Hepatocyte (in vitro differentiated cells): ENCODE measurements at regions not wholly inside any gene's neighbourhood (a gene's known extent, or its start where the extent isn't known, plus 50 kb on each side); places are given as distances from the start of the nearest gene placed in this dataset.

Source experiments
- DNase-seq: peaks from one replicate; pipeline ENCODE4 v3.0.0-alpha.2; 2016; ENCODE audit warnings: low spot score
- H2AFZ ChIP-seq: fragments of 200-600 bp; sonication (generic); 2 replicates; pipeline ENCODE4 v1.6.0; 2016; ENCODE audit warnings: antibody characterized with exemption, mild to moderate bottlenecking
- H3K27ac ChIP-seq: fragments of 200-600 bp; sonication (generic); 2 replicates; pipeline ENCODE4 v1.5.1; 2016; ENCODE audit warnings: mild to moderate bottlenecking
- H3K27me3 ChIP-seq: fragments of 200-600 bp; sonication (generic); 2 replicates; pipeline ENCODE4 v1.6.1; 2016
- H3K36me3 ChIP-seq: fragments of 200-600 bp; sonication (generic); replicated peaks from 2 replicates; pipeline ENCODE4 v1.5.1; 2016; ENCODE audit warnings: low read depth; ENCODE audit not compliant: insufficient read depth
- H3K4me1 ChIP-seq: fragments of 200-600 bp; sonication (generic); 2 replicates; pipeline ENCODE4 v1.5.1; 2016; ENCODE audit warnings: mild to moderate bottlenecking, moderate library complexity; ENCODE audit not compliant: insufficient read depth
- H3K4me2 ChIP-seq: fragments of 200-600 bp; sonication (generic); 2 replicates; pipeline ENCODE4 v1.6.0; 2016
- H3K4me3 ChIP-seq: fragments of 200-600 bp; sonication (generic); 2 replicates; pipeline ENCODE4 v1.5.1; 2016; ENCODE audit warnings: mild to moderate bottlenecking
- H3K79me2 ChIP-seq: fragments of 200-600 bp; sonication (generic); 2 replicates; pipeline ENCODE4 v1.6.0; 2017; ENCODE audit warnings: mild to moderate bottlenecking
- H3K9me2 ChIP-seq: fragments of 200-600 bp; sonication (generic); replicated peaks from 2 replicates; pipeline ENCODE4 v1.6.0; 2017; ENCODE audit warnings: mild to moderate bottlenecking; ENCODE audit not compliant: insufficient read depth
- H3K9me3 ChIP-seq: fragments of 200-600 bp; sonication (generic); 2 replicates; pipeline ENCODE4 v1.5.1; 2016; ENCODE audit warnings: low read depth, mild to moderate bottlenecking
- H4K20me1 ChIP-seq: fragments of 200-600 bp; sonication (generic); 2 replicates; pipeline ENCODE4 v1.6.0; 2016; ENCODE audit warnings: mild to moderate bottlenecking; ENCODE audit not compliant: insufficient read depth, poor library complexity, severe bottlenecking
- EZH2 ChIP-seq: fragments of 200-600 bp; sonication (generic); IDR thresholded peaks from 2 replicates; pipeline ENCODE4 v1.6.1; 2016; ENCODE audit warnings: antibody characterized with exemption, mild to moderate bottlenecking, borderline replicate concordance
- EZH2phosphoT487 ChIP-seq: fragments of 200-600 bp; sonication (generic); IDR thresholded peaks from one replicate; pipeline ENCODE4 v1.6.1; 2018; ENCODE audit warnings: antibody characterized with exemption, mild to moderate bottlenecking, low read depth, moderate library complexity; ENCODE audit not compliant: unreplicated experiment, severe bottlenecking
- WGBS: methylation state at CpG from one replicate; pipeline ENCODE4 v1.1.6; 2016; ENCODE audit warnings: low lambda C conversion rate; ENCODE audit errors: missing lambda C conversion rate; 5-methylcytosine and 5-hydroxymethylcytosine counted together
- TF ChIP-seq, protein P1 (sequence below): fragments of 200-600 bp; sonication (generic); IDR thresholded peaks from 2 replicates; pipeline ENCODE4 v1.5.1; 2016; ENCODE audit warnings: antibody characterized with exemption, mild to moderate bottlenecking; ENCODE audit not compliant: poor library complexity

DNA sequence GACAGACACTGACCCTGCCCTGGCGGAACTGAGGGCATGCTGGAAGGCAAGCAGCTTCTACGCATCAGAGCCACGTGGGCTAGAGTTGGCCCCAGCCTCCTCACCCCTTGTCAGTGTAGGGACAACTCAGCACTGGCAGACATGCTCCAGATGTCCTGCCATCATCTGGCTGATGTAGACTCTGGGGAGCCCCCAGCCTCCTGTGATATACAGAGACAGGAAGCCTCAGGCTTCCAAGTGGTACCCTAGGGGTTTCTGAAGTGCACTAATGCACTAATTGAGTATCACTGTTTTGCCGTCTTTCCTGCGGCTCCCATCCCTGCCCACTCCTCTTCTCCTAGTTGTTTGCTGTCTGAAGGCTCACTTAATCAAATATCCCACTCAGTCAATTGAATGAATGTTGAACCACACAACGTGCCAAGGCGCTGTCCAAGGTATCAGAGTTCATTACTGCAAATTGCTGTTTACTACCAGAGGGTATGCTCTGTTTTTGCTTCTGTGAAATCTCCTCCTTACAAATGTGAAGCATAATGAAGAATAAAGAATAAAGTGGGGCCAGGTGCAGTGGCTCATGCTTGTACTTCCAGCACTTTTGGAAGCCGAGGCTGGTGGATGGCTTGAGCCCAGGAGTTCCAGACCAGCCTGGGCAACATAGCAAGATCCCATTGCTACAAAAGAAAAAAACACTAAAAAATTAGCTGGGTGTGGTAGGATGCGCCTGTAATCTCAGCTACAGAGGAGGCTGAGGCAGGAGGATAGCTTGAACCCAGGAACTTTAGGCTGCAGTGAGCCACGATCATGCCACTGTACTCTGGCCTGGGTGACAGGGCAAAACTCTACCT lies 76.4 kb upstream of the ZBTB18 start:
- no peak for TF ChIP-seq EZH2
- no peak for TF ChIP-seq EZH2phosphoT487
- H3K9me3 ChIP-seq, result no peaks in the 10 kb centered on the region
- H4K20me1 ChIP-seq, result no peaks in the 10 kb centered on the region
- H2AFZ ChIP-seq, result no peak overlapping the region
- H3K79me2 ChIP-seq, result no peaks in the 10 kb centered on the region
- no peak overlapping the region for H3K4me3 ChIP-seq
- H3K36me3 ChIP-seq, result no peaks in the 10 kb centered on the region
- WGBS, result 79% methylated on average over 10 of the region's 10 CpGs
- H3K27ac ChIP-seq, result no peak overlapping the region
- no peaks in the 10 kb centered on the region for H3K27me3 ChIP-seq
- peak; percentile 19 for DNase-seq
- H3K9me2 ChIP-seq, result no peaks in the 10 kb centered on the region
- H3K4me1 ChIP-seq, result no peaks in the 10 kb centered on the region
- no peak overlapping the region for H3K4me2 ChIP-seq

DNA sequence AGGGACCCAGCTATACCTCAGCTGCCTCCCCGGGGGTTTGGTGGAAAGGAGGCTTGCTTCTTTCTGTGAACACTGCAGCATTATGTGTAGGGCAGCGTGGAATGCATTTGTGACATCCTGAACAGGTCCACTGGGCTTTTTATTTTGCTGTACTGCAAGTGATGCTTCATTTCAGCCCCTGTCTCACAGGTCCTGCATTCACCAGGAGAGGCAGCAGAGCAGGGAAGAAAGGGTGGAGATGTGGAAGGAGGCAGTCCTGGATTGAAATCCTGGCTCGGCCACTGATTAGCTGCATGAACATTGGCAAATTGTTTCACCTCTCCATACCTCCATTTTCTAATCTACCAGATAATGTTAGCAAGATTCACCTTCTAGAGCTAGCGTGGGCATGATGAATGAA lies 77.9 kb upstream of the ZBTB18 start:
- 75% methylated on average over 4 of the region's 4 CpGs for WGBS
- no peaks in the 10 kb centered on the region for H3K9me2 ChIP-seq
- H3K4me2 ChIP-seq, result no peak overlapping the region
- no peaks in the 10 kb centered on the region for H3K79me2 ChIP-seq
- H3K4me1 ChIP-seq, result no peaks in the 10 kb centered on the region
- H3K9me3 ChIP-seq, result no peaks in the 10 kb centered on the region
- H2AFZ ChIP-seq, result no peak overlapping the region
- no peak for DNase-seq
- TF ChIP-seq, protein P1, sequence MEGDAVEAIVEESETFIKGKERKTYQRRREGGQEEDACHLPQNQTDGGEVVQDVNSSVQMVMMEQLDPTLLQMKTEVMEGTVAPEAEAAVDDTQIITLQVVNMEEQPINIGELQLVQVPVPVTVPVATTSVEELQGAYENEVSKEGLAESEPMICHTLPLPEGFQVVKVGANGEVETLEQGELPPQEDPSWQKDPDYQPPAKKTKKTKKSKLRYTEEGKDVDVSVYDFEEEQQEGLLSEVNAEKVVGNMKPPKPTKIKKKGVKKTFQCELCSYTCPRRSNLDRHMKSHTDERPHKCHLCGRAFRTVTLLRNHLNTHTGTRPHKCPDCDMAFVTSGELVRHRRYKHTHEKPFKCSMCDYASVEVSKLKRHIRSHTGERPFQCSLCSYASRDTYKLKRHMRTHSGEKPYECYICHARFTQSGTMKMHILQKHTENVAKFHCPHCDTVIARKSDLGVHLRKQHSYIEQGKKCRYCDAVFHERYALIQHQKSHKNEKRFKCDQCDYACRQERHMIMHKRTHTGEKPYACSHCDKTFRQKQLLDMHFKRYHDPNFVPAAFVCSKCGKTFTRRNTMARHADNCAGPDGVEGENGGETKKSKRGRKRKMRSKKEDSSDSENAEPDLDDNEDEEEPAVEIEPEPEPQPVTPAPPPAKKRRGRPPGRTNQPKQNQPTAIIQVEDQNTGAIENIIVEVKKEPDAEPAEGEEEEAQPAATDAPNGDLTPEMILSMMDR, result no peak
- TF ChIP-seq EZH2phosphoT487 (no peak), EZH2 (no peak)
- no peaks in the 10 kb centered on the region for H3K36me3 ChIP-seq
- no peaks in the 10 kb centered on the region for H4K20me1 ChIP-seq
- no peak overlapping the region for H3K27ac ChIP-seq
- H3K4me3 ChIP-seq, result no peak overlapping the region
- H3K27me3 ChIP-seq, result no peaks in the 10 kb centered on the region

DNA sequence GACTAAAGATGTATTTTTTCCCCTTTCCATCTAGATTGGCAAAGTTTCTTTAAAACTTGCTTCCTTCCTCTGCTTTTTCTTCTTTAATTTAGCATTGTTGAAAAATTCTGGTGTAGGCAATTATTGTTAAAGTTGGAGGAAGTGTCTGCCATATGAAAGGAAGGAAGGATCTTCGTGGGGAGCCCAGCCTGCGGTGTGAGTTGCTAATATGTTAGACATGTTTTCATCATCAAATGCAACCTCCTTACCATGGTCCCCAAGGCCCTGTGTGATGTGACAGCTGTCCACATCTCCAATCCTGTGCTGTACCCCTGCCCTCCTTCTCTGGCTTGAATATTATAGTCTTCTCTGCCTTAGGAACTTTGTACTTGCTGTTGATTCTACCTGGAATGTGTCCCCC lies 81.0 kb upstream of the ZBTB18 start:
- Histone ChIP-seq H3K9me2 (no peaks in the 10 kb centered on the region), H3K4me2 (no peak overlapping the region), H4K20me1 (no peaks in the 10 kb centered on the region), H3K79me2 (no peaks in the 10 kb centered on the region), H3K4me3 (no peak overlapping the region), H3K27ac (no peak overlapping the region), H3K9me3 (no peaks in the 10 kb centered on the region), H3K36me3 (no peaks in the 10 kb centered on the region), H3K4me1 (no peaks in the 10 kb centered on the region), H2AFZ (no peak overlapping the region), H3K27me3 (no peaks in the 10 kb centered on the region)
- no peak for TF ChIP-seq EZH2phosphoT487
- 91% methylated on average over 2 of the region's 2 CpGs for WGBS
- DNase-seq, result no peak

DNA sequence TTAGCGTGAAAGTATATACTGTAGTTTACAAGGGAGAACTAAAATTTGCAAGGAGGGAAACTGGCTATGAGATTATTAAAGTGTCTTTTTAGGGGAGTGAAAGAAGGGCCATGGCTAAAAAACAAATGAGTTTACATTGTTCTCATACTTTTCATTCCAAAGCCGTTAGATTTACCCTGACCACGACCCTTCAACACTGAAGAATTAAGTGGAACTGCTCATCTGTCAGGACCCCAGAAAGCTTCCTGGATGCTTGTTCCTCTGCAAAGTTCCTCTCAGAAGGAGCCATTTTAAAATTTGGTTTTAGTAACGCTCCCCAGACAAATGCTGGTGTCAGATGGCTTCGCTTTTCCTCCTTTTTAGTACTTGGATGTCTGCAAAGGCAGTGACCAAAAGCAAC lies 82.7 kb upstream of the ZBTB18 start:
- 50% methylated on average over 5 of the region's 5 CpGs for WGBS
- no peak overlapping the region for H3K4me2 ChIP-seq

More for the DNA sequence above, 82.7 kb upstream of the ZBTB18 start:
- H3K9me2 ChIP-seq, result no peaks in the 10 kb centered on the region
- H3K27me3 ChIP-seq, result no peaks in the 10 kb centered on the region
- H3K36me3 ChIP-seq, result no peaks in the 10 kb centered on the region
- no peak overlapping the region for H3K27ac ChIP-seq
- DNase-seq, result no peak
- H3K79me2 ChIP-seq, result no peaks in the 10 kb centered on the region
- TF ChIP-seq EZH2phosphoT487 (no peak), EZH2 (no peak)
- TF ChIP-seq, protein P1, result no peak
- H2AFZ ChIP-seq, result no peak overlapping the region
- no peaks in the 10 kb centered on the region for H3K4me1 ChIP-seq
- no peaks in the 10 kb centered on the region for H4K20me1 ChIP-seq
- H3K9me3 ChIP-seq, result no peaks in the 10 kb centered on the region
- no peak overlapping the region for H3K4me3 ChIP-seq
